ENCODE measurements at regions not wholly inside any gene's neighbourhood (a gene's known extent, or its start where the extent isn't known, plus 50 kb on each side); places are given as distances from the start of the nearest gene placed in this dataset.

DNA sequence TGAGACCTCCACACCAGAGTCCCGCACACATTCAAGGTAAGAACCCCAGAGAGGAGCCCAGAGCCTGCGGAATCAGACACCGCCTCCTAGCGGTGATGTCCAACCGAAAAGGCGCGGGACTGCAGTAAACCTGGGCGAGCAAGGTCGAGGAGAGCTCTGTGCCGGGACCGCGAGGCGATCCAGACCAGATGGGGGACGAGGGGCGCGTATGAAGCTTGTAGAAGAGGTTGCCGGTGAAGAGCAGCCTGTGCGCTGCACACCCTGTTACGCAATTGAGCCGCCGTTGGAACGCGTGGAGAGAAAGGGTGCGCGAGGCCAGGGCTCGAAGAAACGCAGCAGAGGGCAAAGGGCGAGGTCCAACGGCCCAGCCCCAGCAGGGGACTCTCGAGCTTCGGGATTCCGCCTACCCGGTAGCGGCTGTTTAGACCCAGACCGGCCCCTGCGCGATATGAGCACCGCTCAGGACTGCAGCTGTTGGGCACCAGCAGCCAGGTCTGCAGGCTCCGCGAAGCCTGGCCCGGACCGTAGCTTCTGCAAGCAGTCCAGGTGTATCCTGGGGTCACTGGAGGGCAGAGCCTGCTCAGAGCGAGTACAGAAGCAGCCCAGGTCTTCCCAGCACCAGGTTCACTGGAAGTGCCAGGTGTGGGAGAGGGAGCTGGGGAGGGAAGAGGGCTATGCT is 65.9 kb upstream of the ZNF599 start:
- no peaks in the 10 kb centered on the region for H3K4me1 ChIP-seq (ENCODE audit: control insufficient read depth in 1 of 2, low read depth in 2 of 2)
- H3K9me3 ChIP-seq, result no peaks in the 10 kb centered on the region
- H3K27ac ChIP-seq, result no peak overlapping the region
- H3K27me3 ChIP-seq (replicated peaks; ENCODE audit: insufficient read depth), result no peaks in the 10 kb centered on the region
- no peaks in the 10 kb centered on the region for H3K36me3 ChIP-seq
- TF ChIP-seq, protein P1, sequence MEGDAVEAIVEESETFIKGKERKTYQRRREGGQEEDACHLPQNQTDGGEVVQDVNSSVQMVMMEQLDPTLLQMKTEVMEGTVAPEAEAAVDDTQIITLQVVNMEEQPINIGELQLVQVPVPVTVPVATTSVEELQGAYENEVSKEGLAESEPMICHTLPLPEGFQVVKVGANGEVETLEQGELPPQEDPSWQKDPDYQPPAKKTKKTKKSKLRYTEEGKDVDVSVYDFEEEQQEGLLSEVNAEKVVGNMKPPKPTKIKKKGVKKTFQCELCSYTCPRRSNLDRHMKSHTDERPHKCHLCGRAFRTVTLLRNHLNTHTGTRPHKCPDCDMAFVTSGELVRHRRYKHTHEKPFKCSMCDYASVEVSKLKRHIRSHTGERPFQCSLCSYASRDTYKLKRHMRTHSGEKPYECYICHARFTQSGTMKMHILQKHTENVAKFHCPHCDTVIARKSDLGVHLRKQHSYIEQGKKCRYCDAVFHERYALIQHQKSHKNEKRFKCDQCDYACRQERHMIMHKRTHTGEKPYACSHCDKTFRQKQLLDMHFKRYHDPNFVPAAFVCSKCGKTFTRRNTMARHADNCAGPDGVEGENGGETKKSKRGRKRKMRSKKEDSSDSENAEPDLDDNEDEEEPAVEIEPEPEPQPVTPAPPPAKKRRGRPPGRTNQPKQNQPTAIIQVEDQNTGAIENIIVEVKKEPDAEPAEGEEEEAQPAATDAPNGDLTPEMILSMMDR (IDR thresholded peaks at IDR 0.05), result no peak
- DNase-seq (ENCODE audit: low spot score) (no peak), ATAC-seq (ENCODE audit: insufficient number of reproducible peaks, low FRiP score, low read depth) (no peak)
- no peak overlapping the region for H3K4me3 ChIP-seq

DNA sequence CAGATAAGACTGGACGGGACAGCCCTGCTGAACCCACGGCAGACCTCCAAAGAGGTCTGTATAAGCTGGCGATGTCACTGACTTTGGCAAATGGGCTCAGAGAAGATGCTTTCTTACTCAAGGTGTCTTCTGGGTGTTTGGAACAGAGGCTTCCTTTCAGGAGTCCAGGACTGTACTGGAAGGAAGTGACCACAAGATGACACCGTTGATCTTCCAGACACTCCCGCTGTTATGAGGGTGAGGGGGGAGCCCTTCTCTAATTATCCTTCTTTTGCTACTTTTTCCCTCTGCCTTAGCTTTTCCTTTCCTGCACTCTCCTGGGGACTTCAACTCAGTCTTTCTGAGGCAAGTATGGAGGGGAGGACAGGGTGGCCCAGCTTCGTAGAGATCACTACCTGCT is 65.2 kb upstream of the ZNF599 start:
- no peaks in the 10 kb centered on the region for H3K36me3 ChIP-seq
- no peak for DNase-seq (ENCODE audit: low spot score)
- TF ChIP-seq, protein P1 (IDR thresholded peaks at IDR 0.05), result no peak
- H3K27me3 ChIP-seq (replicated peaks; ENCODE audit: insufficient read depth), result no peaks in the 10 kb centered on the region
- no peak overlapping the region for H3K27ac ChIP-seq
- no peak for ATAC-seq (ENCODE audit: insufficient number of reproducible peaks, low FRiP score, low read depth)
- no peak overlapping the region for H3K4me3 ChIP-seq
- no peaks in the 10 kb centered on the region for H3K9me3 ChIP-seq
- no peaks in the 10 kb centered on the region for H3K4me1 ChIP-seq (ENCODE audit: control insufficient read depth in 1 of 2, low read depth in 2 of 2)

DNA sequence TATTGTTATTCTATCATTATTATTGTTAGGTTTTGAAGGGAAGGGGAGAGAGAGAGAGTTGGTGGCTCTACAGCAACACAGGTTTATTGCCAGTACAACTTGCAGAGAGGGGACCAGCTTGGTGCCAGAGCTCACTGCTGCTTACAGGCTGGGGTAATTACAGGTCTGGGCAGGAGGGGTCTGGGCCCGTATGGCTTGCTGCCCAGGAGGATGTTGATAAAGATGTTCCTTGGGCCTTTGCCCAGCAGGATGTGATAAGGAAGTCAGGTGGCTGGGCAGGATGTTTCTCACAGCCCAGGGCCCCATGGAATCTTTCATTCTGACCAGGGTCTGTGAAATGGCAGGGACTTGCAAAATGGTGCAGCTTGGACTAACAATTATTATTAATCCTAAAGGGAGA is 64.2 kb upstream of the ZNF599 start:
- Histone ChIP-seq H3K4me1 (ENCODE audit: control insufficient read depth in 1 of 2, low read depth in 2 of 2) (no peaks in the 10 kb centered on the region), H3K4me3 (no peak overlapping the region), H3K36me3 (no peaks in the 10 kb centered on the region), H3K27ac (no peak overlapping the region), H3K27me3 (replicated peaks; ENCODE audit: insufficient read depth) (no peaks in the 10 kb centered on the region), H3K9me3 (no peaks in the 10 kb centered on the region)
- TF ChIP-seq, protein P1 (IDR thresholded peaks at IDR 0.05), result no peak
- DNase-seq (ENCODE audit: low spot score) (no peak), ATAC-seq (ENCODE audit: insufficient number of reproducible peaks, low FRiP score, low read depth) (no peak)

DNA sequence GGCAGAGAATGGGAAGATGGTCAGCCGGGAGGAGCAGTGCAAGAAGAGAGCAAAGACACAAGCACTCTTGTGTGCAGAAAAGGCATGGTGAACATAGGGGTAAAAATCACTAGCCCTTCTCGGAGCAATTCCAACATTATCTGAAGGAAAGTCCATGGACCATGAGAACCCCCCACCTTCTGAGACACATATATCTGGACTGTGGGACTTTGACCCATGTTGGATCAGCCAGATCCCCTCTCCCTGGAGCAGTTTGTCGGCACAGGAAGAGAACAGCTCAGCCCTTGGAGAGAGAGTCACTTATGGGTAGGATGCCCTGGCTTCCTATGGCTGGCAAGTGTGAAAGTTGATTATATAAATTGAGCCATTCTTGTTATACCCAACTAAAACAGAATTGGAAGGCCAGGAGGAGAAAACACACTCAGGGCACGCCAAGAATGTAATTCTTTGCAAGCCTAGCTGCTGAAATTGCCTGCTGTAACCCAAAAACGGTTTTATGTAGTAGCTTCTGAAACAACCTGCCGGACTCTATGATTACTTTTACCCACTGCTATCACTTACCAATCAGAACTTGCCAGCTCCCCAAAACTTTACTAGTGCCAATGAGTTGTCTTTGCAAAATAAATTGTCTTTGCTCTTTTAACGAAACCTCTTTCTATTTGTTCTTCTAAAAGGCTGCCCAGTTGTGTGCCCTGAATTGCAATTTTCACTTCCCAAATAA is 62.8 kb upstream of the ZNF599 start:
- Histone ChIP-seq H3K4me1 (ENCODE audit: control insufficient read depth in 1 of 2, low read depth in 2 of 2) (no peaks in the 10 kb centered on the region), H3K27ac (no peak overlapping the region), H3K27me3 (replicated peaks; ENCODE audit: insufficient read depth) (no peaks in the 10 kb centered on the region), H3K9me3 (no peaks in the 10 kb centered on the region), H3K36me3 (no peaks in the 10 kb centered on the region), H3K4me3 (no peak overlapping the region)
- ATAC-seq (ENCODE audit: insufficient number of reproducible peaks, low FRiP score, low read depth) (no peak), DNase-seq (ENCODE audit: low spot score) (no peak)
- TF ChIP-seq, protein P1 (IDR thresholded peaks at IDR 0.05), result no peak

DNA sequence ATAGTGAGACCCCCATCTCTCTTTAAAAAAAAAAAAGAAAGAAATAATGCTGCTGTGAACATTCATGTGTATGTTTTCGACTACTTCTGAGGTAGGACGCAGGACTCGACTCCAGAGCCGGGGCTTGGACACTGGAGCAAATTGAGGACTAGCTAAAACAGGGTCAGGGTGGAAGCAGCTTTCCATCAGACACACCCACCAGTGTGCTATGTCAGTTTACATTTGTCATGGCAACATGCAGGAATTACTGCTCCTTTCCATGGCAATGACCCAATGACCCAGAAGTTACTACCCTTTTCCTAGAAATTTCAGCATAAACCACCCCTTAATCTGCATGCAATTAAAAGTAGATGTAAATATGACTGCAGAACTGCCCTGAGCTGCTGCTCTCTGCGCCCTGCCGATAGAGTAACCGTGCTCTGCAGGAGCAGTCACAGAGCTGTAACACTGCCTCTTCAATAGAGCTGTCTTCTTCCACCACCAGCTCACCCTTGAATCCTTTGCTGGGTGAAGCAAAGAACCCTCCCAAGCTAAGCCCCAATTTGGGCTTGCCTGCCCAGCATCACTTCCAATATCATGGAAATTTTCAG is 61.6 kb upstream of the ZNF599 start:
- Histone ChIP-seq H3K27me3 (replicated peaks; ENCODE audit: insufficient read depth) (no peaks in the 10 kb centered on the region), H3K9me3 (no peaks in the 10 kb centered on the region), H3K4me1 (ENCODE audit: control insufficient read depth in 1 of 2, low read depth in 2 of 2) (no peaks in the 10 kb centered on the region), H3K4me3 (no peak overlapping the region), H3K36me3 (no peaks in the 10 kb centered on the region), H3K27ac (no peak overlapping the region)
- TF ChIP-seq, protein P1 (IDR thresholded peaks at IDR 0.05), result no peak
- ATAC-seq (ENCODE audit: insufficient number of reproducible peaks, low FRiP score, low read depth), result no peak
- no peak for DNase-seq (ENCODE audit: low spot score)

Measured in thoracic aorta (tissue), 2 donors.